ENCODE measurements at regions not wholly inside any gene's neighbourhood (a gene's known extent, or its start where the extent isn't known, plus 50 kb on each side); places are given as distances from the start of the nearest gene placed in this dataset.

GRCh38 chr11:109994907-109995306, 98.3 kb upstream of the ZC3H12C start:
- no peak for TF ChIP-seq ZNF70 (CRISPR knock-in tag; IDR thresholded peaks at IDR 0.05)
- TF ChIP-seq ZFP30 (CRISPR knock-in tag; IDR thresholded peaks at IDR 0.05) = no peak
- no peak for TF ChIP-seq PATZ1 (CRISPR knock-in tag; IDR thresholded peaks at IDR 0.05; ENCODE audit: borderline replicate concordance)
- TF ChIP-seq TOX (CRISPR knock-in tag; IDR thresholded peaks at IDR 0.05; ENCODE audit: borderline replicate concordance) = no peak
- TF ChIP-seq OSR1 (CRISPR knock-in tag; IDR thresholded peaks at IDR 0.05) = no peak
- no peak for TF ChIP-seq RARB (CRISPR knock-in tag; IDR thresholded peaks at IDR 0.05)
- no peak for TF ChIP-seq CREB5 (CRISPR knock-in tag; IDR thresholded peaks at IDR 0.05; ENCODE audit: low read depth)
- no peak for TF ChIP-seq ESRRG (CRISPR knock-in tag; IDR thresholded peaks at IDR 0.05)
- no peak for TF ChIP-seq ZFP3 (CRISPR knock-in tag; IDR thresholded peaks at IDR 0.05)
- no peak for TF ChIP-seq ZNF8 (CRISPR knock-in tag; IDR thresholded peaks at IDR 0.05)
- ATAC-seq = no peak

- TF ChIP-seq ARNTL (CRISPR knock-in tag; IDR thresholded peaks at IDR 0.05; ENCODE audit: borderline replicate concordance, low read depth) (no peak), TOX (CRISPR knock-in tag; IDR thresholded peaks at IDR 0.05; ENCODE audit: borderline replicate concordance) (no peak), TCF4 (CRISPR knock-in tag; IDR thresholded peaks at IDR 0.05; ENCODE audit: borderline replicate concordance) (no peak), ZNF8 (CRISPR knock-in tag; IDR thresholded peaks at IDR 0.05) (no peak), ZNF70 (CRISPR knock-in tag; IDR thresholded peaks at IDR 0.05) (no peak), ZFP30 (CRISPR knock-in tag; IDR thresholded peaks at IDR 0.05) (no peak)
- ATAC-seq = no peak
Observed at GRCh38 chr11:109996060-109996459, 97.1 kb upstream of the ZC3H12C start.

- no peak for ATAC-seq
- TF ChIP-seq ZC3H10 (CRISPR knock-in tag; IDR thresholded peaks at IDR 0.05) (no peak), ESRRG (CRISPR knock-in tag; IDR thresholded peaks at IDR 0.05) (no peak), PPARA (CRISPR knock-in tag; IDR thresholded peaks at IDR 0.05; ENCODE audit: borderline replicate concordance) (no peak), BACH2 (CRISPR knock-in tag; IDR thresholded peaks at IDR 0.05; ENCODE audit: borderline replicate concordance) (no peak), OSR1 (CRISPR knock-in tag; IDR thresholded peaks at IDR 0.05) (no peak), GLIS3 (CRISPR knock-in tag; IDR thresholded peaks at IDR 0.05) (no peak), ZNF565 (CRISPR knock-in tag; conservative IDR thresholded peaks at IDR 0.05; ENCODE audit: low read depth) (no peak), ZNF8 (CRISPR knock-in tag; IDR thresholded peaks at IDR 0.05) (no peak), SNAI2 (CRISPR knock-in tag; IDR thresholded peaks at IDR 0.05) (no peak), ARNTL (CRISPR knock-in tag; IDR thresholded peaks at IDR 0.05; ENCODE audit: borderline replicate concordance, low read depth) (no peak), CSDC2 (CRISPR knock-in tag; IDR thresholded peaks at IDR 0.05) (no peak), POU6F1 (CRISPR knock-in tag; IDR thresholded peaks at IDR 0.05; ENCODE audit: borderline replicate concordance, low read depth) (no peak), ZFP30 (CRISPR knock-in tag; IDR thresholded peaks at IDR 0.05) (no peak), PATZ1 (CRISPR knock-in tag; IDR thresholded peaks at IDR 0.05; ENCODE audit: borderline replicate concordance) (no peak), ZNF70 (CRISPR knock-in tag; IDR thresholded peaks at IDR 0.05) (no peak), RARB (CRISPR knock-in tag; IDR thresholded peaks at IDR 0.05) (no peak), TSHZ2 (CRISPR knock-in tag; IDR thresholded peaks at IDR 0.05) (no peak)
Observed at GRCh38 chr11:109998921-109999320, 94.3 kb upstream of the ZC3H12C start.

Measured in SK-N-SH treated with all-trans-retinoic acid at 6 μM for 48 hours (cell line).